Smooth muscle cell (in vitro differentiated cells): ENCODE measurements at regions not wholly inside any gene's neighbourhood (a gene's known extent, or its start where the extent isn't known, plus 50 kb on each side); places are given as distances from the start of the nearest gene placed in this dataset.

Experiments used
- DNase-seq: peaks from one replicate; lab custom pipeline; 2025; ENCODE audit not compliant: unreplicated experiment; lab: John Stamatoyannopoulos, UW
- H2AFZ ChIP-seq: fragments of 200-600 bp; sonication (generic); 2 replicates; pipeline ENCODE4 v1.6.0; 2016; ENCODE audit warnings: antibody characterized with exemption, low read depth, mild to moderate bottlenecking
- H3F3A ChIP-seq: fragments of 200-600 bp; sonication (generic); 2 replicates; pipeline ENCODE4 v1.6.0; 2017; ENCODE audit warnings: antibody characterized with exemption, low read depth
- H3K27ac ChIP-seq: fragments of 200-600 bp; sonication (generic); 2 replicates; pipeline ENCODE4 v1.5.1; 2016; ENCODE audit warnings: low read depth, mild to moderate bottlenecking
- H3K27me3 ChIP-seq: fragments of 200-600 bp; sonication (generic); 2 replicates; pipeline ENCODE4 v1.6.1; 2016; ENCODE audit warnings: low read depth, mild to moderate bottlenecking
- H3K36me3 ChIP-seq: fragments of 200-600 bp; sonication (generic); 2 replicates; pipeline ENCODE4 v1.5.1; 2016; ENCODE audit warnings: low read depth
- H3K4me1 ChIP-seq: fragments of 200-600 bp; sonication (generic); 2 replicates; pipeline ENCODE4 v1.5.1; 2016; ENCODE audit warnings: low read depth
- H3K4me2 ChIP-seq: fragments of 200-600 bp; sonication (generic); 2 replicates; pipeline ENCODE4 v1.6.0; 2016; ENCODE audit warnings: mild to moderate bottlenecking
- H3K4me3 ChIP-seq: fragments of 200-600 bp; sonication (generic); 2 replicates; pipeline ENCODE4 v1.5.1; 2016; ENCODE audit warnings: mild to moderate bottlenecking
- H3K79me2 ChIP-seq: fragments of 200-600 bp; sonication (generic); 2 replicates; pipeline ENCODE4 v1.6.0; 2016; ENCODE audit warnings: low read depth, mild to moderate bottlenecking
- H3K9ac ChIP-seq: fragments of 200-600 bp; sonication (generic); 2 replicates; pipeline ENCODE4 v1.6.0; 2016; ENCODE audit warnings: low read depth
- H3K9me3 ChIP-seq: fragments of 200-600 bp; sonication (generic); replicated peaks from 2 replicates; pipeline ENCODE4 v1.5.1; 2016; ENCODE audit warnings: low read depth
- H4K20me1 ChIP-seq: fragments of 200-600 bp; sonication (generic); 2 replicates; pipeline ENCODE4 v1.6.0; 2016; ENCODE audit warnings: low read depth
- CTCF ChIP-seq: fragments of 200-600 bp; sonication (generic); IDR thresholded peaks from 2 replicates; pipeline ENCODE4 v1.5.1; 2017; ENCODE audit warnings: borderline replicate concordance, mild to moderate bottlenecking, antibody characterized with exemption; ENCODE audit not compliant: insufficient read depth, poor library complexity, severe bottlenecking
- WGBS: methylation state at CpG from one replicate; pipeline ENCODE4 v1.1.7; 2016; ENCODE audit warnings: low lambda C conversion rate; 5-methylcytosine and 5-hydroxymethylcytosine counted together

GRCh38 chr13:40116008-40116407, 460.5 kb downstream of the COG6 start:
- H3K27me3 ChIP-seq, result no peaks in the 10 kb centered on the region
- peaks cover 5% of the 10 kb centered on the region for H3F3A ChIP-seq
- H3K4me2 ChIP-seq, result peak overlapping the region; percentile 71
- WGBS, result 29% methylated on average over 6 of the region's 6 CpGs
- H4K20me1 ChIP-seq, result no peaks in the 10 kb centered on the region
- peak overlapping the region; percentile 76 for H3K9ac ChIP-seq
- H3K4me3 ChIP-seq, result no peak overlapping the region
- H3K79me2 ChIP-seq, result no peaks in the 10 kb centered on the region
- no peak for DNase-seq
- no peaks in the 10 kb centered on the region for H3K36me3 ChIP-seq
- H3K27ac ChIP-seq, result peak overlapping the region; percentile 93
- no peaks in the 10 kb centered on the region for H3K9me3 ChIP-seq
- H2AFZ ChIP-seq, result peak overlapping the region; percentile 61
- peaks cover 20% of the 10 kb centered on the region for H3K4me1 ChIP-seq
- TF ChIP-seq CTCF, result no peak

GRCh38 chr13:40118337-40118736, 462.9 kb downstream of the COG6 start:
- no peaks in the 10 kb centered on the region for H4K20me1 ChIP-seq
- peaks cover 20% of the 10 kb centered on the region for H3K4me1 ChIP-seq
- H3K4me3 ChIP-seq, result no peak overlapping the region
- WGBS, result 61% methylated on average over 3 of the region's 3 CpGs
- no peak overlapping the region for H2AFZ ChIP-seq
- no peak overlapping the region for H3K27ac ChIP-seq
- H3K9ac ChIP-seq, result no peak overlapping the region
- H3K27me3 ChIP-seq, result no peaks in the 10 kb centered on the region
- H3F3A ChIP-seq, result peaks cover 5% of the 10 kb centered on the region
- no peak overlapping the region for H3K4me2 ChIP-seq
- H3K36me3 ChIP-seq, result no peaks in the 10 kb centered on the region
- no peaks in the 10 kb centered on the region for H3K9me3 ChIP-seq
- no peaks in the 10 kb centered on the region for H3K79me2 ChIP-seq
- TF ChIP-seq CTCF, result no peak
- DNase-seq, result no peak

DNA sequence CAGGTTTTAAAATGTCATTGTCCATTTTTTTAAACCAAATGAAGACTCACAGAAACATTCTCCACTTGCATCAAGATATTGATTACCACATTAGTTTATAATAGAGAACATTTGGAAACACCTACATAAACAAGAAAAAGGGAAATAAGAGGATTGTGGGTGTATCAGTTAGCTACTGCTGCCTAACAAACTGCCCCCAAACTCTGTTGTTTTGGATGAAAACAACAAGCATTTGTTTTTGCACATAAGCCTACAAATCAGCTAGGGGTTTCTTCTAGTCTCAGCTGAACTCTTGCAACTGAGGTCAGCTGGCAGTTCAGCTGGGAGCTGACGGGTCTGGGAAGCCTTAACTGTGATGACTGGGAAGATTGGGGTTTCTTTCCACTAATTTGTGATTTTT, 464.4 kb downstream of the COG6 start:
- Histone ChIP-seq H3K79me2 (no peaks in the 10 kb centered on the region), H3K27me3 (no peaks in the 10 kb centered on the region), H3K4me2 (no peak overlapping the region), H2AFZ (no peak overlapping the region), H3K9ac (no peak overlapping the region), H3K4me3 (no peak overlapping the region), H3K36me3 (no peaks in the 10 kb centered on the region), H3F3A (peaks cover 5% of the 10 kb centered on the region), H3K4me1 (peaks cover 20% of the 10 kb centered on the region), H3K9me3 (no peaks in the 10 kb centered on the region), H4K20me1 (no peaks in the 10 kb centered on the region), H3K27ac (no peak overlapping the region)
- TF ChIP-seq CTCF, result no peak
- DNase-seq, result no peak
- 95% methylated on average over 1 of the region's 1 CpG for whole genome bisulfite sequencing

DNA sequence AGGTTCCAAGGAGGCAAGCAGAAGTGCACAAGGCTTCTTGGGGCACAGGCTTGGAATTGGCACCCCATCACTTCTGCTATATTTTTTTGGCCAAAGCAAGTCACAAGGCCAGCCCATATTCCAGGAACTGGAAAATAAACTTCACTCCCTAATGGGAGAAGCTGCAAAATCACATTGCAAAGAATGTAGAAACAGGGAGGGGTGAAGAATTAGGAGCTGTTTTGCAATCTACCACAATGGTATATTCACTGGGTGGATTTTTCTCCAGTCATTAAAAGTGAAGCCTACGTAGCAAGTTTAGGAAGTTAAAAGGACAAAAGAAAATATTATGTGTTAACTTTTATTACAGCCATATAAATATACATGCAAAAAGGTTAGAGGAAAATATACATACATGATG, 464.8 kb downstream of the COG6 start:
- no peak for DNase-seq
- H3K4me1 ChIP-seq, result peaks cover 15% of the 10 kb centered on the region
- H3K79me2 ChIP-seq, result no peaks in the 10 kb centered on the region
- peaks cover under 1% of the 10 kb centered on the region for H3F3A ChIP-seq
- H3K27ac ChIP-seq, result peak overlapping the region; percentile 28
- H3K4me2 ChIP-seq, result no peak overlapping the region
- no peaks in the 10 kb centered on the region for H4K20me1 ChIP-seq
- H3K4me3 ChIP-seq, result no peak overlapping the region
- no peak for TF ChIP-seq CTCF
- H3K9ac ChIP-seq, result no peak overlapping the region
- no peaks in the 10 kb centered on the region for H3K9me3 ChIP-seq
- 47% methylated on average over 1 of the region's 1 CpG for WGBS
- H3K27me3 ChIP-seq, result no peaks in the 10 kb centered on the region
- no peak overlapping the region for H2AFZ ChIP-seq
- no peaks in the 10 kb centered on the region for H3K36me3 ChIP-seq
